ENCODE measurements at regions not wholly inside any gene's neighbourhood (a gene's known extent, or its start where the extent isn't known, plus 50 kb on each side); places are given as distances from the start of the nearest gene placed in this dataset.
A peak's percentile ranks its signal among the peaks of the same experiment; 100 is the strongest.

GRCh38 chr4:147117431-147117830, 171.8 kb upstream of the TTC29 start:
- H3K27ac ChIP-seq = peak overlapping the region in 10 of 12 donors; percentile 8 to 56 (median 44)
- no peaks in the 10 kb centered on the region for H3K27me3 ChIP-seq
- ATAC-seq (peak; percentile 74 to 91 (median 84)), DNase-seq (peak in 1 of 5 donors; percentile 35)
- peaks cover 0 to 32% (median 17%) of the 10 kb centered on the region in 12 donors for H3K4me1 ChIP-seq
- peaks cover 0 to 20% (median 0%) of the 10 kb centered on the region in 12 donors for H3K9me3 ChIP-seq
- no peak for TF ChIP-seq POLR2A (IDR thresholded peaks at IDR 0.05)
- TF ChIP-seq CTCF (IDR thresholded peaks at IDR 0.05) = no peak
- no peak overlapping the region for H3K4me3 ChIP-seq
- WGBS, 4 donors = 8 to 11% (median 9%) methylated on average over 4 of the region's 4 CpGs
- H3K36me3 ChIP-seq = no peaks in the 10 kb centered on the region
- intact Hi-C loops (cut with DNase I) = loop anchor here in 2 of 10 donors (5.0 to 10.0 kb wide), 2 partner anchors 475 to 747 kb away; no protein-coding TSS in a partner anchor

GRCh38 chr4:147118528-147118927, 172.9 kb upstream of the TTC29 start:
- no peak for TF ChIP-seq POLR2A (IDR thresholded peaks at IDR 0.05)
- no peak for TF ChIP-seq CTCF (IDR thresholded peaks at IDR 0.05)
- intact Hi-C loops (cut with DNase I) = loop anchor here in 2 of 10 donors (5.0 to 10.0 kb wide), 2 partner anchors 474 to 746 kb away; no protein-coding TSS in a partner anchor
- Histone ChIP-seq H3K9me3 (peaks cover 0 to 20% (median 0%) of the 10 kb centered on the region in 12 donors), H3K27me3 (no peaks in the 10 kb centered on the region), H3K36me3 (no peaks in the 10 kb centered on the region), H3K4me1 (peaks cover 0 to 41% (median 18%) of the 10 kb centered on the region in 12 donors), H3K4me3 (no peak overlapping the region), H3K27ac (peak overlapping the region in 5 of 12 donors; percentile 14 to 52 (median 42))
- 6 to 15% (median 14%) methylated on average over 2 of the region's 2 CpGs for WGBS, 4 donors
- ATAC-seq = peak; percentile 65 to 76 (median 72)
- DNase-seq = peak in 1 of 5 donors; percentile 35

- H3K27me3 ChIP-seq = no peaks in the 10 kb centered on the region
- peaks cover 0 to 30% (median 13%) of the 10 kb centered on the region in 12 donors for H3K4me1 ChIP-seq
- DNase-seq (no peak), ATAC-seq (peak in 2 of 4 donors; percentile 34 to 53)
- no peaks in the 10 kb centered on the region for H3K9me3 ChIP-seq
- H3K36me3 ChIP-seq = no peaks in the 10 kb centered on the region
- no peak overlapping the region for H3K4me3 ChIP-seq
- intact Hi-C loops (cut with DNase I) = loop anchor here in 1 of 10 donors (5.0 kb wide), 1 partner anchor 35 kb away; no protein-coding TSS in a partner anchor
- H3K27ac ChIP-seq = peak overlapping the region in 3 of 12 donors; percentile 3 to 46 (median 28)
- TF ChIP-seq CTCF (IDR thresholded peaks at IDR 0.05) (no peak), POLR2A (IDR thresholded peaks at IDR 0.05) (no peak)
Measured at GRCh38 chr4:147122685-147123084, 177.0 kb upstream of the TTC29 start.

- intact Hi-C loops (cut with DNase I) = loop anchor here in 1 of 10 donors (5.0 kb wide), 1 partner anchor 34 kb away; no protein-coding TSS in a partner anchor
- ATAC-seq (no peak), DNase-seq (no peak)
- Histone ChIP-seq H3K4me3 (no peak overlapping the region), H3K27ac (peak overlapping the region in 2 of 12 donors; percentile 3 to 19), H3K9me3 (no peaks in the 10 kb centered on the region), H3K4me1 (peaks cover 0 to 25% (median 9%) of the 10 kb centered on the region in 12 donors), H3K36me3 (no peaks in the 10 kb centered on the region), H3K27me3 (no peaks in the 10 kb centered on the region)
- 46 to 55% (median 50%) methylated on average over 1 of the region's 1 CpG for WGBS, 4 donors
- no peak for TF ChIP-seq CTCF (IDR thresholded peaks at IDR 0.05)
- TF ChIP-seq POLR2A (IDR thresholded peaks at IDR 0.05) = no peak
Measured at GRCh38 chr4:147123146-147123545, 177.5 kb upstream of the TTC29 start.
